Endothelial cell of umbilical vein (primary cell): ENCODE measurements at regions not wholly inside any gene's neighbourhood (a gene's known extent, or its start where the extent isn't known, plus 50 kb on each side); places are given as distances from the start of the nearest gene placed in this dataset.

Source experiments
- BruUV-seq: library from RNA; stranded (reverse); fragments of 400-500 nt; replicated peaks from 2 replicates; lab custom pipeline; 2021; lab: Mats Ljungman, UMichigan
- CTCF ChIA-PET: fragments of 300-600, 350-600 bp; sonication (Branson Sonifier 250); formaldehyde crosslinking; loops from one replicate; lab custom pipeline; 2021; ENCODE audit warnings: antibody characterized with exemption, inconsistent platforms; lab: Charles Lee
- POLR2A ChIA-PET: fragments of 300-600, 350-600 bp; sonication (Branson Sonifier 250); formaldehyde crosslinking; loops from one replicate; lab custom pipeline; 2021; ENCODE audit warnings: antibody characterized with exemption, inconsistent platforms; lab: Charles Lee
- DNase-seq: peaks from one replicate; pipeline ENCODE4 v3.0.0-alpha.2; 2011; ENCODE audit warnings: low read depth, low spot score
- FAIRE-seq: peaks from 2 replicates; lab custom pipeline; 2011; peaks lifted over from hg19 to GRCh38; lab: Jason Lieb, UNC
- H2AFZ ChIP-seq: 2 replicates; pipeline ENCODE4 v1.6.0; 2012; ENCODE audit warnings: low read depth, low read length, control low read depth, inconsistent platforms
- H3K27ac ChIP-seq: 2 replicates; pipeline ENCODE4 v1.5.1; 2011; ENCODE audit warnings: low read depth, mild to moderate bottlenecking, control low read depth, low read length, moderate library complexity; ENCODE audit not compliant: insufficient read depth
- H3K27me3 ChIP-seq, 2 experiments: 2 replicates each; pipeline versions ENCODE4 v1.6.0 to v1.6.1; 2011; ENCODE audit warnings: low read length in 2 of 2, mixed read lengths in 1 of 2; ENCODE audit not compliant: control insufficient read depth in 2 of 2, insufficient read depth in 2 of 2
- H3K36me3 ChIP-seq, 2 experiments: 2 replicates in 1 of 2; 3 replicates in 1 of 2; pipeline ENCODE4 v1.5.1; 2011; ENCODE audit warnings: low read length in 2 of 2, mild to moderate bottlenecking in 1 of 2, moderate library complexity in 1 of 2; ENCODE audit not compliant: control insufficient read depth in 2 of 2, insufficient read depth in 2 of 2; ENCODE audit errors: extremely low read depth in 1 of 2
- H3K4me1 ChIP-seq: 3 replicates; pipeline ENCODE4 v1.5.1; 2011; ENCODE audit warnings: mild to moderate bottlenecking, low read length; ENCODE audit not compliant: control insufficient read depth, insufficient read depth; ENCODE audit errors: extremely low read depth
- H3K4me2 ChIP-seq: 2 replicates; pipeline ENCODE4 v1.6.1; 2011; ENCODE audit warnings: low read length, control low read depth, mixed read lengths; ENCODE audit not compliant: insufficient read depth
- H3K4me3 ChIP-seq, 3 experiments: fragments of 200-600 bp in 1 of 3; sonication (generic), shearing (Covaris generic) in 1 of 3; replicated peaks in 1 of 3; 2 replicates each; pipeline ENCODE4 v1.5.1; 2011 to 2016; ENCODE audit warnings: control low read depth in 3 of 3, low read length in 3 of 3, mild to moderate bottlenecking in 2 of 3, inconsistent platforms in 1 of 3, low read depth in 1 of 3, moderate library complexity in 1 of 3; ENCODE audit not compliant: insufficient read depth in 1 of 3
- H3K79me2 ChIP-seq: 2 replicates; pipeline ENCODE4 v1.6.0; 2012; ENCODE audit warnings: low read length, inconsistent platforms; ENCODE audit not compliant: control insufficient read depth, insufficient read depth
- H3K9ac ChIP-seq: replicated peaks from 2 replicates; pipeline ENCODE3; 2011; ENCODE audit warnings: low read length, control low read depth; ENCODE audit not compliant: insufficient read depth; ENCODE audit errors: extremely low read depth
- H3K9me1 ChIP-seq: replicated peaks from 3 replicates; pipeline ENCODE4 v1.6.0; 2011; ENCODE audit warnings: mild to moderate bottlenecking, low read length; ENCODE audit not compliant: control insufficient read depth, insufficient read depth; ENCODE audit errors: extremely low read depth
- H3K9me3 ChIP-seq: replicated peaks from 2 replicates; pipeline ENCODE4 v1.5.1; 2012; ENCODE audit warnings: low read length, inconsistent platforms; ENCODE audit not compliant: control insufficient read depth, insufficient read depth
- H4K20me1 ChIP-seq: replicated peaks from 2 replicates; pipeline ENCODE3; 2011; ENCODE audit warnings: mild to moderate bottlenecking, low read length; ENCODE audit not compliant: control insufficient read depth, insufficient read depth; ENCODE audit errors: extremely low read depth
- CTCF ChIP-seq, 2 donors: IDR thresholded peaks; 1 replicate in 1 of 2; 2 replicates in 1 of 2; pipeline ENCODE4 v1.5.1; 2011; ENCODE audit warnings: low read length in 2 of 2, mild to moderate bottlenecking in 2 of 2, moderate library complexity in 2 of 2, control low read depth in 1 of 2, inconsistent platforms in 1 of 2, low read depth in 1 of 2; ENCODE audit not compliant: insufficient read depth in 1 of 2; ENCODE audit errors: extremely low read depth in 1 of 2
- EZH2 ChIP-seq: IDR thresholded peaks from 2 replicates; pipeline ENCODE4 v1.6.1; 2012; ENCODE audit warnings: borderline replicate concordance, low read depth, mild to moderate bottlenecking, moderate library complexity, low read length, inconsistent platforms; ENCODE audit not compliant: severe bottlenecking
- FOS ChIP-seq: IDR thresholded peaks from 2 replicates; pipeline ENCODE4 v1.6.1; 2011; ENCODE audit warnings: mild to moderate bottlenecking, low read length, moderate library complexity, borderline replicate concordance; ENCODE audit not compliant: insufficient read depth
- GATA2 ChIP-seq: IDR thresholded peaks from 2 replicates; pipeline ENCODE4 v1.7.0; 2011; ENCODE audit warnings: low read depth, mild to moderate bottlenecking, moderate library complexity, mixed read lengths, low read length; ENCODE audit not compliant: insufficient read length, insufficient read depth
- JUN ChIP-seq: IDR thresholded peaks from 2 replicates; pipeline ENCODE4 v1.6.1; 2011; ENCODE audit warnings: borderline replicate concordance, low read depth; ENCODE audit not compliant: insufficient read length, insufficient read depth
- MAX ChIP-seq: IDR thresholded peaks from 2 replicates; pipeline ENCODE4 v1.6.1; 2011; ENCODE audit not compliant: insufficient read depth, insufficient read length
- MYC ChIP-seq: IDR thresholded peaks from one replicate; pipeline ENCODE4 v1.6.1; 2011; ENCODE audit warnings: mild to moderate bottlenecking, low read depth, low read length
- POLR2A ChIP-seq: IDR thresholded peaks from 2 replicates; pipeline ENCODE4 v1.6.1; 2012; ENCODE audit warnings: low read depth, mild to moderate bottlenecking, control low read depth, low read length
- POLR2AphosphoS5 ChIP-seq: IDR thresholded peaks from 2 replicates; pipeline ENCODE4 v1.6.1; 2012; ENCODE audit warnings: low read depth, mild to moderate bottlenecking, control low read depth, low read length, moderate library complexity; ENCODE audit not compliant: insufficient read depth
- dilution Hi-C: fragments of 300-500 bp; cut with MboI; formaldehyde crosslinking; loops from one replicate; pipeline ENCODE4 v1.15.0; 2019; ENCODE audit warnings: low sequenced_read_pairs; ENCODE audit not compliant: extremely low pct_ligation_motif_present
- intact Hi-C: fragments of 100-400 bp; cut with micrococcal nuclease; formaldehyde crosslinking; loops from one replicate; pipeline ENCODE4 v1.10.0; 2022

GRCh38 chrX:13103188-13103913 lies 58.9 kb upstream of the FAM9C start:
- dilution Hi-C loops: no loop called here

More at GRCh38 chrX:13103188-13103913, 58.9 kb upstream of the FAM9C start:
- no peak overlapping the region for H3K9ac ChIP-seq
- POLR2A ChIA-PET: interaction anchor here (1.0 kb wide), 1 partner anchor 20 kb away, joined by 3 read pairs; no protein-coding TSS in a partner anchor
- no peaks in the 10 kb centered on the region for H3K36me3 ChIP-seq
- no peaks in the 10 kb centered on the region for H3K79me2 ChIP-seq
- intact Hi-C loops: loop anchor here (5.0 kb wide), 2 partner anchors 179 to 384 kb away; no protein-coding TSS in a partner anchor
- no peak overlapping the region for H2AFZ ChIP-seq
- no TSS peak for BruUV-seq
- no peaks in the 10 kb centered on the region for H3K27me3 ChIP-seq
- H3K4me2 ChIP-seq: no peak overlapping the region
- H3K4me3 ChIP-seq: no peak overlapping the region
- TF ChIP-seq JUN (no peak), POLR2AphosphoS5 (no peak), MAX (no peak), EZH2 (no peak), MYC (no peak), FOS (no peak), POLR2A (no peak), CTCF (IDR thresholded peaks at IDR 0.05; ENCODE audit: extremely low read depth in 1 of 2, insufficient read depth in 1 of 2, low read depth in 1 of 2, low read length in 2 of 2) (no peak), GATA2 (no peak)
- FAIRE-seq (no peak), DNase-seq (no peak)
- H3K27ac ChIP-seq: peak overlapping the region; percentile 80
- H3K4me1 ChIP-seq: peaks cover 47% of the 10 kb centered on the region
- CTCF ChIA-PET: interaction anchor here (0.9 to 1.3 kb wide), 2 partner anchors 120 to 385 kb away, joined by 3 to 5 read pairs; no protein-coding TSS in a partner anchor
- no peaks in the 10 kb centered on the region for H4K20me1 ChIP-seq
- no peaks in the 10 kb centered on the region for H3K9me1 ChIP-seq
- no peaks in the 10 kb centered on the region for H3K9me3 ChIP-seq
